ENCODE measurements at regions not wholly inside any gene's neighbourhood (a gene's known extent, or its start where the extent isn't known, plus 50 kb on each side); places are given as distances from the start of the nearest gene placed in this dataset.

DNA sequence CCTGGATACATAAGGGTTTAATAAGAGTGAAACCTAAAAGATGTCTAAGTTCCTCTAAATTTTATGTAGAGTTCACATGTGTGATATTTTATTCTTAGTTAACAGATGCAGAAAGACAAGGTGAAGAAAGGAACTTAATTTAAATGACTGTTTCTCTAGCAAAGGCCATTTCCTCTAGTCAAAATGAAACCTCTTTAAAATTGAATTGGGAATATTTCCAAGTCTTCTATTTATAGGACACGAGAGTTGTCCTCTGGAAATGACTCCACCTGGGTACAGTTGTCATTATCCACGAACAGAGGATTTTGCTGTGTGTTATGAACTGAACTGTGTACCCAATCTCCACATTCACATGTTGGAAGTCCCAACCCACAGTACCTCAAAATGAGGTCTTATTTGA lies 64.5 kb upstream of the KCNK1 start:
- intact Hi-C loops (cut with DNase I, micrococcal nuclease): no loop called here
- TF ChIP-seq, protein P1, sequence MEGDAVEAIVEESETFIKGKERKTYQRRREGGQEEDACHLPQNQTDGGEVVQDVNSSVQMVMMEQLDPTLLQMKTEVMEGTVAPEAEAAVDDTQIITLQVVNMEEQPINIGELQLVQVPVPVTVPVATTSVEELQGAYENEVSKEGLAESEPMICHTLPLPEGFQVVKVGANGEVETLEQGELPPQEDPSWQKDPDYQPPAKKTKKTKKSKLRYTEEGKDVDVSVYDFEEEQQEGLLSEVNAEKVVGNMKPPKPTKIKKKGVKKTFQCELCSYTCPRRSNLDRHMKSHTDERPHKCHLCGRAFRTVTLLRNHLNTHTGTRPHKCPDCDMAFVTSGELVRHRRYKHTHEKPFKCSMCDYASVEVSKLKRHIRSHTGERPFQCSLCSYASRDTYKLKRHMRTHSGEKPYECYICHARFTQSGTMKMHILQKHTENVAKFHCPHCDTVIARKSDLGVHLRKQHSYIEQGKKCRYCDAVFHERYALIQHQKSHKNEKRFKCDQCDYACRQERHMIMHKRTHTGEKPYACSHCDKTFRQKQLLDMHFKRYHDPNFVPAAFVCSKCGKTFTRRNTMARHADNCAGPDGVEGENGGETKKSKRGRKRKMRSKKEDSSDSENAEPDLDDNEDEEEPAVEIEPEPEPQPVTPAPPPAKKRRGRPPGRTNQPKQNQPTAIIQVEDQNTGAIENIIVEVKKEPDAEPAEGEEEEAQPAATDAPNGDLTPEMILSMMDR (IDR thresholded peaks at IDR 0.05): no peak
- Histone ChIP-seq H3K9me3 (no peaks in the 10 kb centered on the region), H3K4me1 (ENCODE audit: low read depth) (no peaks in the 10 kb centered on the region), H3K36me3 (ENCODE audit: low read depth) (no peaks in the 10 kb centered on the region), H3K4me3 (no peak overlapping the region)
- ATAC-seq (no peak), DNase-seq (no peak)

DNA sequence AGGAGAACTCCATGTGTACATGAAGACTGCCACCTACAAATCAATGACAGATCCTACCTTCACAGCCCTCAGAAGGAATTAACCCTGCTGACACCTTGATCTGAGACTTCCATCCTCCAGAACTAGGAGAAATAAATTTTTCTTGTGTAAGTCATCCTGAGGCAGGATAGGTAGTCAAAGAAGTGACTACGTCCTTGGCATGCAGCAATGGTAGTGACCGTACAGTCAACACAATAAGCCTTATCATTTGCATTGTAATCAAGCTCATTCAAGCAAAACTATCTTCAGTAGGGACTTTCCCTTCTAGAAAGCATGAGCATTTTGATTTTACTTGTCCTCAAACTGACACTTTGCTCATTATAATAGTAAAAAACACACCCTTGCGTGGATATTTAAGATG lies 64.0 kb upstream of the KCNK1 start:
- H3K36me3 ChIP-seq (ENCODE audit: low read depth): no peaks in the 10 kb centered on the region
- H3K4me3 ChIP-seq: no peak overlapping the region
- no peaks in the 10 kb centered on the region for H3K9me3 ChIP-seq
- intact Hi-C loops (cut with DNase I, micrococcal nuclease): no loop called here
- no peak for DNase-seq
- ATAC-seq: no peak
- no peaks in the 10 kb centered on the region for H3K4me1 ChIP-seq (ENCODE audit: low read depth)
- TF ChIP-seq, protein P1 (IDR thresholded peaks at IDR 0.05): no peak

DNA sequence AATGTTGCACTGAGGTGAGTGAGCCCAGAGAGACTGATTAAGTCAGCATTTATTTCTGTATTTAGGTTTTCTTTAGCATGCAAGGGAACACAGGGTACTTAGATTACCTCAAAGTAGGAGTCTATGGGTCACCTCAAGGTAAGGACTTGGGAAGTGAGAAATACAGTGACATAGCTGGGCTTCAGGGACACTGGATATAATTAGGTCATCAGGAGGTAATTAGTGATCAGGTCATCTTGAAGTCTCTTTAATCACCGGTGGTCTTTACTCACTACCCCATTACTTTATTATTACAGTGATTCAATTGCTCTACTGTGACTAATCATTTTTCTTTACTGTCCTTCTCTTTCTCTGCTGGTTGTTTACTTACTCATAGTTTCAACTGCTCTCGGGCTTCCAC lies 59.9 kb upstream of the KCNK1 start:
- ATAC-seq: no peak
- TF ChIP-seq, protein P1 (IDR thresholded peaks at IDR 0.05): no peak

DNA sequence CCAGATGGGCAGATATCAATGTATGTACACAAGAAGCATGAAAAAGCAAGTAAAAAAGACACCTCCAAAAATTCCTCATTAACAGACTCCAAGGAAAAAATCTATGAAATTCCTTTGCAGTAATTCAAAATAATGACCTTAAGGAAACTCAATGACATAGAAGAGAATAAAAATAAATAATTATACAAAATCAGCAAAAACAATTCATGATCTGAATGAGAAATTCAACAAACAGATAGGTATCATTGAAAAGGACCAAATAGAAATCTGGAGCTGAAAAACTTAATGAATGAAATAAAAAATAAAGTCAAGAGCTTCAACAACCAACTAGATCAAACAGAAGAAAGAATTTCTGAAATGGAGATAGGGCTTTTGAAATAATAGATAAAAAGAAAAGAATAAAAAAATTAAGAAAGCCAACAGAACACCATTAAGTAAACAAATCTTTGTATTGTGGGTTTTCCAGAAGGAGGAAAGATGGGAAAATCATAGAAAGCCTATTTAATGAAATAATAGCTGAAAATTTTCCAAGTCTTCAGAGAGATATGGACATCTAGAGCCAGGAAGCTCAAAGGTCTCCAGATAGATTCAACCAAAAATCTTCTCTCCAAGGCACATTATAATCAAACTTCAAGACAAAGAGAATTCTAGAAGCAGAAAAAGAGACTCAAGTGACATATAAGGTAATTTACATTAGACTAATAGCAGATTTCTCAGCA lies 52.0 kb upstream of the KCNK1 start:
- no peak for DNase-seq
- intact Hi-C loops (cut with DNase I, micrococcal nuclease): no loop called here
- TF ChIP-seq, protein P1 (IDR thresholded peaks at IDR 0.05): no peak
- ATAC-seq: no peak
- Histone ChIP-seq H3K36me3 (ENCODE audit: low read depth) (no peaks in the 10 kb centered on the region), H3K9me3 (peaks cover 16% of the 10 kb centered on the region), H3K4me1 (ENCODE audit: low read depth) (no peaks in the 10 kb centered on the region), H3K4me3 (no peak overlapping the region)

More for the DNA sequence above, 59.9 kb upstream of the KCNK1 start:
- no peak for DNase-seq
- no peaks in the 10 kb centered on the region for H3K9me3 ChIP-seq
- H3K36me3 ChIP-seq (ENCODE audit: low read depth): no peaks in the 10 kb centered on the region
- intact Hi-C loops (cut with DNase I, micrococcal nuclease): no loop called here
- H3K4me3 ChIP-seq: no peak overlapping the region
- no peaks in the 10 kb centered on the region for H3K4me1 ChIP-seq (ENCODE audit: low read depth)
